ENCODE measurements at regions not wholly inside any gene's neighbourhood (a gene's known extent, or its start where the extent isn't known, plus 50 kb on each side); places are given as distances from the start of the nearest gene placed in this dataset.

- Mint-ChIP-seq H3K4me3 (ENCODE audit: unreplicated experiment) (no peak overlapping the region), H3K36me3 (ENCODE audit: insufficient read depth, unreplicated experiment) (no peaks in the 10 kb centered on the region), H3K4me1 (ENCODE audit: low read depth, unreplicated experiment) (no peaks in the 10 kb centered on the region), H3K27ac (ENCODE audit: unreplicated experiment) (no peak overlapping the region), H3K9me3 (ENCODE audit: unreplicated experiment) (peaks cover 11% of the 10 kb centered on the region), H3K27me3 (ENCODE audit: insufficient read depth, unreplicated experiment) (peaks cover 8% of the 10 kb centered on the region)
- H3K4me3 ChIP-seq (ENCODE audit: low read depth, low read length) = no peak overlapping the region
- ChIA-PET CTCF (no interaction called here), POLR2A (no interaction called here)
- intact Hi-C loops (cut with micrococcal nuclease; ENCODE audit: unreplicated experiment) = no loop called here
- no peaks in the 10 kb centered on the region for H3K4me1 ChIP-seq
- no peaks in the 10 kb centered on the region for H3K36me3 ChIP-seq (ENCODE audit: control insufficient read depth, insufficient read depth, low read length)
- H3K9me3 ChIP-seq = no peaks in the 10 kb centered on the region; the same call in 1 of the 2 replicates
- peak in 1 of 2 experiments; percentile 54 for DNase-seq
- H3K27me3 ChIP-seq (replicated peaks; ENCODE audit: control insufficient read depth, insufficient read depth, low read length) = no peaks in the 10 kb centered on the region
- no peak for TF ChIP-seq CTCF (IDR thresholded peaks at IDR 0.05; ENCODE audit: insufficient read depth in 1 of 2, low read depth in 1 of 2, low read length in 1 of 2, severe bottlenecking in 1 of 2, unreplicated experiment in 1 of 2)
- no TSS peak for BruUV-seq (replicated peaks)
Measured at GRCh38 chr6:164013480-164014208, 599.1 kb downstream of the QKI start.

- Histone ChIP-seq H3K27me3 (replicated peaks; ENCODE audit: control insufficient read depth, insufficient read depth, low read length) (no peaks in the 10 kb centered on the region), H3K9me3 (no peaks in the 10 kb centered on the region; the same call in 1 of the 2 replicates), H3K4me1 (no peaks in the 10 kb centered on the region), H3K4me3 (ENCODE audit: low read depth, low read length) (no peak overlapping the region), H3K36me3 (ENCODE audit: control insufficient read depth, insufficient read depth, low read length) (no peaks in the 10 kb centered on the region)
- ChIA-PET CTCF (no interaction called here), POLR2A (no interaction called here)
- H3K27ac Mint-ChIP-seq (ENCODE audit: unreplicated experiment) = no peak overlapping the region
- no peak overlapping the region for H3K4me3 Mint-ChIP-seq (ENCODE audit: unreplicated experiment)
- DNase-seq = no peak
- H3K9me3 Mint-ChIP-seq (ENCODE audit: unreplicated experiment) = peaks cover 1% of the 10 kb centered on the region
- intact Hi-C loops (cut with micrococcal nuclease; ENCODE audit: unreplicated experiment) = no loop called here
- H3K4me1 Mint-ChIP-seq (ENCODE audit: low read depth, unreplicated experiment) = no peaks in the 10 kb centered on the region
- peaks cover 11% of the 10 kb centered on the region for H3K27me3 Mint-ChIP-seq (ENCODE audit: insufficient read depth, unreplicated experiment)
- no peak for TF ChIP-seq CTCF (IDR thresholded peaks at IDR 0.05; ENCODE audit: insufficient read depth in 1 of 2, low read depth in 1 of 2, low read length in 1 of 2, severe bottlenecking in 1 of 2, unreplicated experiment in 1 of 2)
- no TSS peak for BruUV-seq (replicated peaks)
- no peaks in the 10 kb centered on the region for H3K36me3 Mint-ChIP-seq (ENCODE audit: insufficient read depth, unreplicated experiment)
Measured at GRCh38 chr6:164011321-164011720, 596.8 kb downstream of the QKI start.

GRCh38 chr6:164010441-164011103 is 596.1 kb downstream of the QKI start:
- DNase-seq = no peak
- ChIA-PET POLR2A (no interaction called here), CTCF (no interaction called here)
- intact Hi-C loops (cut with micrococcal nuclease; ENCODE audit: unreplicated experiment) = no loop called here
- Histone ChIP-seq H3K4me1 (no peaks in the 10 kb centered on the region), H3K36me3 (ENCODE audit: control insufficient read depth, insufficient read depth, low read length) (no peaks in the 10 kb centered on the region), H3K27me3 (replicated peaks; ENCODE audit: control insufficient read depth, insufficient read depth, low read length) (no peaks in the 10 kb centered on the region), H3K9me3 (no peaks in the 10 kb centered on the region; the same call in 1 of the 2 replicates), H3K4me3 (ENCODE audit: low read depth, low read length) (no peak overlapping the region)
- no peak overlapping the region for H3K27ac Mint-ChIP-seq (ENCODE audit: unreplicated experiment)
- peaks cover 11% of the 10 kb centered on the region for H3K27me3 Mint-ChIP-seq (ENCODE audit: insufficient read depth, unreplicated experiment)
- no peak for TF ChIP-seq CTCF (IDR thresholded peaks at IDR 0.05; ENCODE audit: insufficient read depth in 1 of 2, low read depth in 1 of 2, low read length in 1 of 2, severe bottlenecking in 1 of 2, unreplicated experiment in 1 of 2)
- H3K9me3 Mint-ChIP-seq (ENCODE audit: unreplicated experiment) = no peaks in the 10 kb centered on the region
- no peaks in the 10 kb centered on the region for H3K4me1 Mint-ChIP-seq (ENCODE audit: low read depth, unreplicated experiment)
- no TSS peak for BruUV-seq (replicated peaks)
- no peak overlapping the region for H3K4me3 Mint-ChIP-seq (ENCODE audit: unreplicated experiment)
- no peaks in the 10 kb centered on the region for H3K36me3 Mint-ChIP-seq (ENCODE audit: insufficient read depth, unreplicated experiment)

All from Caco-2 (cell line).